PC-3 (cell line): ENCODE measurements at regions not wholly inside any gene's neighbourhood (a gene's known extent, or its start where the extent isn't known, plus 50 kb on each side); places are given as distances from the start of the nearest gene placed in this dataset.

Source experiments
- ATAC-seq: fragments of 200-7000 bp; cut with Tn5 transposase; 2 replicates; pipeline ENCODE4 v1.9.1; 2020; ENCODE audit warnings: mild to moderate bottlenecking, moderate library complexity
- BruUV-seq: library from RNA; stranded (reverse); fragments of 400-500 nt; replicated peaks from 2 replicates; lab custom pipeline; 2021; lab: Mats Ljungman, UMichigan
- CTCF ChIA-PET: fragments of 300-600 bp; sonication (Branson Sonifier 250); formaldehyde crosslinking; loops from one replicate; lab custom pipeline; 2022; ENCODE audit warnings: antibody characterized with exemption; lab: Charles Lee
- POLR2A ChIA-PET: fragments of 300-600 bp; sonication (Branson Sonifier 250); formaldehyde crosslinking; loops from one replicate; lab custom pipeline; 2022; ENCODE audit warnings: antibody characterized with exemption; ENCODE audit not compliant: unreplicated experiment; lab: Charles Lee
- DNase-seq: peaks from one replicate; pipeline ENCODE4 v3.0.0-alpha.2; 2015
- H2AFZ ChIP-seq: fragments of 300-600 bp; sonication (generic); 2 replicates; pipeline ENCODE4 v1.6.0; 2016; ENCODE audit warnings: antibody characterized with exemption, low read length
- H3F3A ChIP-seq: fragments of 300-600 bp; sonication (generic); one replicate; pipeline ENCODE4 v1.6.0; 2017; ENCODE audit warnings: antibody characterized with exemption, low read length, control low read depth, mild to moderate bottlenecking; ENCODE audit not compliant: unreplicated experiment
- H3K27ac ChIP-seq: fragments of 300-600 bp; sonication (generic); 2 replicates; pipeline ENCODE4 v1.5.1; 2016; ENCODE audit warnings: mild to moderate bottlenecking, low read length
- H3K27me3 ChIP-seq: fragments of 300-600 bp; sonication (generic); 2 replicates; pipeline ENCODE4 v1.6.1; 2016; ENCODE audit warnings: low read length, mixed read lengths
- H3K36me3 ChIP-seq: fragments of 300-600 bp; sonication (generic); 2 replicates; pipeline ENCODE4 v1.6.1; 2016; ENCODE audit warnings: low read depth, mixed run types, low read length, mixed read lengths
- H3K4me1 ChIP-seq: fragments of 300-600 bp; sonication (generic); 2 replicates; pipeline ENCODE4 v1.5.1; 2016; ENCODE audit warnings: low read length; ENCODE audit not compliant: insufficient read depth
- H3K4me2 ChIP-seq: fragments of 300-600 bp; sonication (generic); 2 replicates; pipeline ENCODE4 v1.6.0; 2016; ENCODE audit warnings: low read length
- H3K4me3 ChIP-seq: fragments of 300-600 bp; sonication (generic); 2 replicates; pipeline ENCODE4 v1.5.1; 2016; ENCODE audit warnings: mild to moderate bottlenecking, low read length, mixed read lengths
- H3K79me2 ChIP-seq: fragments of 300-600 bp; sonication (generic); 2 replicates; pipeline ENCODE4 v1.6.1; 2017; ENCODE audit warnings: low read length, mixed read lengths
- H3K9ac ChIP-seq: fragments of 300-600 bp; sonication (generic); 2 replicates; pipeline ENCODE4 v1.6.0; 2016; ENCODE audit warnings: mild to moderate bottlenecking, low read length
- H3K9me2 ChIP-seq: fragments of 300-600 bp; sonication (generic); replicated peaks from 2 replicates; pipeline ENCODE4 v1.6.1; 2016; ENCODE audit warnings: mixed run types, low read length, mixed read lengths
- H3K9me3 ChIP-seq: fragments of 300-600 bp; sonication (generic); 2 replicates; pipeline ENCODE4 v1.6.1; 2016; ENCODE audit warnings: low read length, mixed read lengths
- H4K20me1 ChIP-seq: fragments of 300-600 bp; sonication (generic); 2 replicates; pipeline ENCODE4 v1.6.1; 2016; ENCODE audit warnings: low read length, mixed read lengths
- EZH2 ChIP-seq: fragments of 300-600 bp; sonication (generic); IDR thresholded peaks from one replicate; pipeline ENCODE4 v1.6.1; 2017; ENCODE audit warnings: antibody characterized with exemption, mild to moderate bottlenecking, low read length; ENCODE audit not compliant: unreplicated experiment
- EZH2phosphoT487 ChIP-seq: fragments of 300-600 bp; sonication (generic); IDR thresholded peaks from 2 replicates; pipeline ENCODE4 v1.6.1; 2018; ENCODE audit warnings: mild to moderate bottlenecking, antibody characterized with exemption, low read length, borderline replicate concordance
- intact Hi-C: fragments of 100-400 bp; cut with micrococcal nuclease; formaldehyde crosslinking; loops from 2 replicates; pipeline ENCODE4 v1.9.0; 2023
- TF ChIP-seq, protein P1 (sequence below): fragments of 300-600 bp; sonication (generic); conservative IDR thresholded peaks from 2 replicates; pipeline ENCODE4 v1.5.1; 2017; ENCODE audit warnings: antibody characterized with exemption, low read depth, mild to moderate bottlenecking, low read length

DNA sequence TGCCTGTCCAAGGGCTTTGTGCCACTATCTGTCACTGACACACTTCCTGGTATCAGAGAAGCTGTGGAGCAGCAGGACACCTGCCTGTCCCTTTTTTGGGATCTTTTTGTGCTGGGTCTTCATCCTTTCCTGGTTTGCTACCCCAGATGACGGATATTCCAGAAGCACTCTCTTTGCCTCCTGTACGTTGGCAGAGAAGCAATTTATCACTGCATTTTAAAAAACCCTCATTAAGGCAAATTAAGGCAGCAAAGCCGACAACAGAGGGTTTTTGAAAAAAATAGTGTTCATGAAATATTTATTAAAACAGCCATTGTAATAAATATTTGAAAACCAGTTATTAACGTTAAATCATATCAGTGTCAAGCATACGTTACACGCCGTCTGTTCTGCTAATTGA lies 209.6 kb upstream of the NTM start:
- no peak overlapping the region for H3K9ac ChIP-seq
- no peak overlapping the region for H3K4me3 ChIP-seq
- H3K4me1 ChIP-seq = no peaks in the 10 kb centered on the region
- H3K9me3 ChIP-seq = no peaks in the 10 kb centered on the region
- no peaks in the 10 kb centered on the region for H3K9me2 ChIP-seq
- H3K4me2 ChIP-seq = no peak overlapping the region
- POLR2A ChIA-PET = no interaction called here
- intact Hi-C loops = no loop called here
- ATAC-seq (no peak), DNase-seq (no peak)
- H2AFZ ChIP-seq = no peak overlapping the region
- no peaks in the 10 kb centered on the region for H3K36me3 ChIP-seq
- BruUV-seq = no TSS peak
- CTCF ChIA-PET = no interaction called here
- H4K20me1 ChIP-seq = no peaks in the 10 kb centered on the region
- H3K27me3 ChIP-seq = peaks cover 93% of the 10 kb centered on the region
- no peak overlapping the region for H3K27ac ChIP-seq
- no peaks in the 10 kb centered on the region for H3K79me2 ChIP-seq
- TF ChIP-seq, protein P1, sequence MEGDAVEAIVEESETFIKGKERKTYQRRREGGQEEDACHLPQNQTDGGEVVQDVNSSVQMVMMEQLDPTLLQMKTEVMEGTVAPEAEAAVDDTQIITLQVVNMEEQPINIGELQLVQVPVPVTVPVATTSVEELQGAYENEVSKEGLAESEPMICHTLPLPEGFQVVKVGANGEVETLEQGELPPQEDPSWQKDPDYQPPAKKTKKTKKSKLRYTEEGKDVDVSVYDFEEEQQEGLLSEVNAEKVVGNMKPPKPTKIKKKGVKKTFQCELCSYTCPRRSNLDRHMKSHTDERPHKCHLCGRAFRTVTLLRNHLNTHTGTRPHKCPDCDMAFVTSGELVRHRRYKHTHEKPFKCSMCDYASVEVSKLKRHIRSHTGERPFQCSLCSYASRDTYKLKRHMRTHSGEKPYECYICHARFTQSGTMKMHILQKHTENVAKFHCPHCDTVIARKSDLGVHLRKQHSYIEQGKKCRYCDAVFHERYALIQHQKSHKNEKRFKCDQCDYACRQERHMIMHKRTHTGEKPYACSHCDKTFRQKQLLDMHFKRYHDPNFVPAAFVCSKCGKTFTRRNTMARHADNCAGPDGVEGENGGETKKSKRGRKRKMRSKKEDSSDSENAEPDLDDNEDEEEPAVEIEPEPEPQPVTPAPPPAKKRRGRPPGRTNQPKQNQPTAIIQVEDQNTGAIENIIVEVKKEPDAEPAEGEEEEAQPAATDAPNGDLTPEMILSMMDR = no peak
- TF ChIP-seq EZH2phosphoT487 (no peak), EZH2 (no peak)
- no peaks in the 10 kb centered on the region for H3F3A ChIP-seq

DNA sequence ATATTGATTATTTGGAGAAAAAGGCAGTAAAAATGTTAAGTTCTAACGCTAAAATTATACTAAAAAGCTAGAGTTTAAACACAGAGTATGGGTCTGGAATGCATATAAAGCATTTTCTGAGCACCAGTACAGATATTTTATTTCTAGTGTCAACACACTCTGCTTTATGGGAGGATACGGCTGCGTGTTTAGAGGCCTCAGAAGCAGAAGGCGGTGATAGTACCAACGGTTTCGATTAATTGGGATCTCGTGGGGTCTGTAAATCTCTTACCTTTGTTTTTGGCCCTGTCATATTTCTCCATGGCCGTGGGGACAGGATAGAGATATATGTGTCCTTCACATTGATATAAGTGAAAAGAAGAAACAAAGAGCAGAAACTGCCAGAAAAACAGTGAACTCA lies 206.8 kb upstream of the NTM start:
- Histone ChIP-seq H3K4me1 (no peaks in the 10 kb centered on the region), H3K27ac (no peak overlapping the region), H2AFZ (no peak overlapping the region), H3F3A (no peaks in the 10 kb centered on the region), H3K4me3 (no peak overlapping the region), H3K9ac (no peak overlapping the region), H3K9me2 (no peaks in the 10 kb centered on the region), H3K4me2 (no peak overlapping the region), H3K9me3 (no peaks in the 10 kb centered on the region), H3K79me2 (no peaks in the 10 kb centered on the region), H4K20me1 (no peaks in the 10 kb centered on the region), H3K27me3 (peaks cover 92% of the 10 kb centered on the region), H3K36me3 (no peaks in the 10 kb centered on the region)
- POLR2A ChIA-PET = no interaction called here
- no peak for TF ChIP-seq EZH2phosphoT487
- TF ChIP-seq EZH2 = no peak
- TF ChIP-seq, protein P1 = no peak
- DNase-seq (no peak), ATAC-seq (no peak)
- intact Hi-C loops = no loop called here
- no TSS peak for BruUV-seq
- CTCF ChIA-PET = no interaction called here

DNA sequence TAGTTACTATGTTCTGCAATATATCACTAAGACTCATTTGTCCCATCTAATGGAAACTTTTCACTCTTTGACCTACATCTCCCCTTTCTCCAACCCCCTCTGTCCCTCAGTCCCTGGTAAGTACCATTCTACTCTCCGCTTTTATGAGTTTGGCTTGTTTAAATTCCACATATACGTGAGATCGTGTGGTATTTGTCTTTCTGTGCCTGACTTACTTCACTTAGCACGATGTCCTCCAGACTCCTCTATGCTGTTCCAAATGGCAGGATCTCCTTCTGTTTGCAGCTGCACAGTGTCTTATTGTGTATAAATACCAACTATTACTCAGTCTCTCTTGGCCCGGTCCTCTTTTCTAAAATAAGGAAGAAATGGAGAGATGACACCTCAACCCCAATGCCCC lies 205.4 kb upstream of the NTM start:
- Histone ChIP-seq H3K4me3 (no peak overlapping the region), H3K27me3 (peaks cover 92% of the 10 kb centered on the region), H3K9ac (no peak overlapping the region), H4K20me1 (no peaks in the 10 kb centered on the region), H3K36me3 (no peaks in the 10 kb centered on the region), H3K9me3 (no peaks in the 10 kb centered on the region), H3K4me1 (no peaks in the 10 kb centered on the region), H3K79me2 (no peaks in the 10 kb centered on the region), H3K9me2 (no peaks in the 10 kb centered on the region), H3K4me2 (no peak overlapping the region), H2AFZ (no peak overlapping the region), H3F3A (no peaks in the 10 kb centered on the region), H3K27ac (no peak overlapping the region)
- no TSS peak for BruUV-seq
- CTCF ChIA-PET = no interaction called here
- TF ChIP-seq EZH2 (no peak), EZH2phosphoT487 (no peak)
- TF ChIP-seq, protein P1 = no peak
- ATAC-seq = no peak
- POLR2A ChIA-PET = no interaction called here
- intact Hi-C loops = no loop called here
- no peak for DNase-seq
